HG03039 (cell line): ENCODE measurements at regions not wholly inside any gene's neighbourhood (a gene's known extent, or its start where the extent isn't known, plus 50 kb on each side); places are given as distances from the start of the nearest gene placed in this dataset.
A peak's percentile ranks its signal among the peaks of the same experiment; 100 is the strongest.

Source experiments
- ATAC-seq: cut with Tn5 transposase; IDR thresholded peaks from one replicate; pipeline ENCODE4 v1.9.1; 2021; ENCODE audit warnings: mild to moderate bottlenecking, moderate library complexity; ENCODE audit not compliant: unreplicated experiment

DNA sequence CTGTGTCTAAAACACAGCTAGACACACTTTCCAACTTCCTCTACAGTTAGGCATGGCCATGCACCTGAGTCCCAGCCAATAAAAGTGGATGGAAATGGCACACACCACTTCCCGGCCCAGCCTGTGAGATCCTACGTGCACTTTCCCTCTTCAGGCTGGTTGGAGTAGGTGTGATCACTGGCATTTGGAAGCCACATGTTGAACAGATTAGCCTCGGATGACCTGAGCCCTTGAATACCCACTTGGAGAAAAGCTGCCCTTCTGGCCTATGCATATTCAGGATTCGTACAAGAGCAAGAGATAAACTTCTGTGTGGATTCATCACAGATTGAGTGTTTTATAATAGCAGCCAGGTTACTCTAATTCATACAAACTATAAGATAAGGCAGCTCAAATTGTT, 359.0 kb upstream of the SLC30A5 start:
- no peak for ATAC-seq

DNA sequence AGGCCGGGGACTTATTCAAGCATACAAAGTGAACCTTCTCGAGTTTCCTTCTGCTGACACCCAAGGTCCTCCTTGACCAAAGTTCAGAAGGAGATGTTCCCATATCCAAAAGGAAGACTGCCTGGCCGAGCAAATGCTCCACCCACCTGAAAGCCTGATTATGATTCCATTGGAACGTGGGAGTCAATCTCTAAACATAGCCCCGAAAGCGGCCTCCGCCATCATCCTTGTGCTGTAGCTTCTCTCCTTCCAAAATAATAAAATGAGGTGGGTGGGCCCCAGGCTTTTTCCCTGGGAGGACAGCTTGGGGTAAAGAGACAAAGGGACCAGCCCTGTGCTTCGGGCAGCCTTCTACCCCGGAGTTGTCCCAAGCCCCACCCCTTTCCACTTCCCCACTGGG, 355.6 kb upstream of the SLC30A5 start:
- ATAC-seq, result no peak

GRCh38 chr5:68738841-68739240, 355.0 kb upstream of the SLC30A5 start:
- no peak for ATAC-seq

DNA sequence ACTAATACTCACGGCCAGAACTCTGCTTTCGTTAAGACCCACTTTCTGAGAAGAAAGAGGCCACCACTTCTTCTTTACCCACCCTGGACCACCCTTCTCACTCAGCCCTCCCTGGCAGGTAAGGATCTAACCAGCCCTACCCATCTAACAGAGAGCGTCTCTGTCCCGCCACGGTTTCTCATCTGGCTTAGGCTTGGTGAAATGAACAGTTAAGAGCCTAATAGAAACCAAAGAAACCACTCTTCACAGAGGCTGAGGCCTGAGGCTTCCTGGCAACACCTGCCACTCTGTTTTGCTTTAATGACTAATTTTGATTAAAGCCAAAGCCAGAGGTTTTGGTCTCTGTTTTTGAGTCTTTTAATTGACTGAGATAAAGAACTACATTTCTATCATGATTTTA, 354.1 kb upstream of the SLC30A5 start:
- peak; percentile 76 for ATAC-seq

- peak; percentile 52 for ATAC-seq
Measured at GRCh38 chr5:68740226-68740910, 353.4 kb upstream of the SLC30A5 start.

DNA sequence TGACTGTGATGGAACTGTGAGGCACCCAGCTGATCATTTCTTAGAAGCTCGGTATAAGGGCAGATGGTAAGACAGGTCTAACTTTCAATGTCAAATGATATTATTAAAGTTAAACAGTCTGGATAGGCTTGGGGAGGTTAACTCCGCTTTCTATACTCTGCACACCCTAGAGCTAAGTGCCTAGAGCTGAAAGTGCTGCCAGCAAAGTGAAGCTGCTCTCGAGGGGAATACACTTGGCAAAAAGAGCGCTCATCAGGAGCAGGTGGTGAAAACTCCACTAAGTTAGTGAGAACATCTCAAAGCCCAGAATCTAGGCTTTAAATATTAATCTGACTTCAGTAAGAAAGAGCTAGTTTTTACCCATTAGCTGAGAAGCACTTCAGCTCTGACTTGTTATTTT, 349.6 kb upstream of the SLC30A5 start:
- ATAC-seq, result no peak

- no peak for ATAC-seq
Measured at GRCh38 chr5:68745448-68745847, 348.4 kb upstream of the SLC30A5 start.

DNA sequence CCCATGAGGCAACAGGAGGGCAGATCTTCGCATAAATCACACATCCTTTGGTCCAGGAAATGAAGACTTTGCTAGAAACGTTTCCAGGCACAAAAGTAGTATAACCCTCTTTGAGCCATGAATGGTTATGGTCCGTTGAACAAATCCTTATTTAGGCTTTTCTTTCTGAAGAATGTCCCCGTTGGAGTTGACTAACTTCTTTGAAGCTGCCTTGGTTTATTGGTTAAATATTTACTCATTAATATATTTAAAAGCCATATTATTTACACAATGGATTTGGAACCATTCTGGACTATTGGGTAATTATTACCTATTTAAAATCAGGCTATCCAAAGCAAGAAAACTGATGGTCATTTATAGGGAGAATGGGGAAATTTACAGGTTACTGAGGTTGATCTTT, 347.6 kb upstream of the SLC30A5 start:
- ATAC-seq, result no peak

DNA sequence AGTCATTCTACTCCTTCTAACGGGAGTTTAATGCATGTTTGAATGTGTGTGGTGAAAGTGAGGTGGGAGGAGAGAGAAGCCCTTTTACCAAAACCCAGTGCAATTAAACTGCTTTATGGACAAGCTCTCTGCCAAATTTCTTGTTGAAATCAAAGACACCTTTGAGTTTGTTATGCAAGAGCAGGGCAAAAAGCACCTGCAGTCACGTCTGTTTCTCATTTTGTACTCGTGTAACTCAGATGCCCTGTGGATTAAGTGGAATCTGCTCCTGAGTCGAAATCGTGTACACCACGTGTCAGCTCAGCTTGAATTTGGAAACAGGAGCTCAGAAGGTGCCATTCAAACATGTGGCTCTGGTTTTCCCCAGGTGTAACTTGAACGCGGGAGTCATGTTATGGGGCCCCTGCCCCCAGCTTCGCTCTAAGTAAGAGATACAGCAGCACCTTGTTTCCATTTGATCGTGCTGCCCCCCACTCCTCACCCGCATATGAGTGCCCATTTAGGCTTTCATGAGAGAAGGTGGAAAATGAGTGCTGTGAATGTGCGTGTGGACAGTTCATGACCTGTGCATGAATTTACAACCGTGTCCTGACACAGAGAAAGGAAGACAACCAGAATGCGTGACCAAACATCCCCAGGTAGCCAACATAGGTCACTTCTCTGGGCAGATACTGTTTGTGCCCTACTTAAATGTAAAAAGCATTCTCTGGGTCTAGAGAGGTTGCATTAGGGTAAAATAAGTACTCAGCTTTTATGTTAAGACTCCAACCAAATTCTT, 347.0 kb upstream of the SLC30A5 start:
- no peak for ATAC-seq

DNA sequence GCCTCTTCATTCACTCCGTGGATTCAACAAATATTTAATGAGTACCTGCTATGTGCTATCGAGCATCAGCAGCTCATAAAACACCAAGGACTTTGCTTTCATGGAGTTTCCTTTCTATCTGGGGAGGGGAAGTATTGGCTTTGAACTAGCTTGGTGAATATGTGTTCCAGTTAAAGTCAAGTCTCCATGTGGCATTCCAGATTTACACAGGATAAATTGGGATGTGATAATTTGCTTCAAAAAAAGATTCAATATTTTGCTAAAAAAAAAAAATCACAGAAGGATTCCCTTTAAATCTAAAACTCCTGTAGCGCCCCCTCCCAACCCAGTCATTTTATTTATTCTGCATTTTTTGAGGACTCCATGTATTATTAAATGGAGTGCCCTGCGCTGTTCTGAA, 346.3 kb upstream of the SLC30A5 start:
- no peak for ATAC-seq

- ATAC-seq, result no peak
Measured at GRCh38 chr5:68748101-68748500, 345.7 kb upstream of the SLC30A5 start.

DNA sequence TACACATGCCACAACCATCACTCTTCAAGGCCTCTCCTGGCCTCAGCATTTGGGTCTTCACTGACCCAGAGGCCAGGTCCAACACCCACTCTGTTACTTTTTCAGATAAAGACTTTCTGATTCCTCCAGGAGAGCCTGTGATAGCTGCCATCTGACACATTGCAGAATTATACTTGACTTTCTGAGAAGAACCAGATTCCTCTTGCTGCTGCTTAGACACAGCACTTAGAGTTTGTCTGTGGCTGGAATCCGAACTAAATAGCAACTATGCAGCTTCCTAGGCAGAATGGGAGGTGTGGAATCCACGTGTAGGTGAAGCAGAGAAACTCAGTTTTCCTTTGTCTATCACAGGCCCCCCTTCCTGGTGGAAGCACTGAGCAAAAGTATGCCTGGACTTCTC, 344.7 kb upstream of the SLC30A5 start:
- no peak for ATAC-seq

DNA sequence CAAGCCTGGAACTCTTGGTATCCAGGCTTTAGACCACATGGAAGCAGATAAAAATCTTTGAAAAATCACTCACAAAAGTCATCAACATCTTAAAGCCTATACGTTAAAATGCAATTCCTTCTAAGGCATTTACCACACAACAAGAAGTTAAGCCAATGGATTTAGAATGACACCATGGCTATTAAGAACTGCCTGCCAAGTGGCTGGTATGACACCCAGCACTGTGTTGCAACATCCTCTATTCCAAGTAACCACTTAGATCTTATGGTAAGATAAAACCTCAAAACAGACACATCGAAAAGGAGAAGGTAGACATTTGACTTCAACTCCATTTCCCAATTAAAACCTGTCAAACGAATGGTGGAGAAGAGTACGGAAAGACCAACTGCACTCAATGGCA, 344.2 kb upstream of the SLC30A5 start:
- no peak for ATAC-seq

DNA sequence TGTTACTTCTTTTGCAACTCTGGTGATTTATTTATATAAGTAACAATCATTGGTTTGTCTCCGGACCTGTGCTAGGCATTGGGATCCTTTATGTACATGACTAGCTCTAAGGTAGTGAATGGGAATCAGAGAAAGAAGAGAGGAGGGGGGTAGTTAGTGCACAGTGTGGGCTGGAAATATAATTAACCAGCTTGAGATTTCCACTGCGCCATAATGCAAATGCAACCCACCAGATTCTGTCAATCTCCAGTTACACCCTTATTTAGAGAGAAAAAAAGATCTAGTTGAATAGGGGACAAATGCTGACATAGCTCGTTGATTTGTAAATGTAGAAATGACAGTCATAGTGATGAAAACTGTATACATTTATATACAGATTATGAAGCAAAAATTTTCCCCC, 342.2 kb upstream of the SLC30A5 start:
- no peak for ATAC-seq

GRCh38 chr5:68754536-68754935, 339.3 kb upstream of the SLC30A5 start:
- no peak for ATAC-seq

DNA sequence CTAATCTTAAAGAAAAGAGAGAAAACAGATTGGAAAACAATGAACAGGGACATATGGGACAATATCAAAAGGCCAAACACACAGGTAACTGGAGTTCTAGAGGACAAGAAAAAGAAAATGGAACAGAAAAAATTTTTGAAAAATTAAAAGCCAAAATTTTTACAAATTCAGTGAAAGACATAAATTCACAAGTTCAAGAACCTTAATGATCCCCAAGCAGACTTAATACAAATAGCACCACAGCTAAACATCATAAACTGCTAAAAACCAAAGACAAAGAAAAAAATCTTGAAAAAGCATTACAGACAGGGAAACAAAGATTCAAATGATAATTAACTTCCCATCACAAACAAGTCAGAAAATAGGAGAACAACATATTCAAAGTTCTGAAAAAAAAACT, 338.5 kb upstream of the SLC30A5 start:
- ATAC-seq, result no peak

DNA sequence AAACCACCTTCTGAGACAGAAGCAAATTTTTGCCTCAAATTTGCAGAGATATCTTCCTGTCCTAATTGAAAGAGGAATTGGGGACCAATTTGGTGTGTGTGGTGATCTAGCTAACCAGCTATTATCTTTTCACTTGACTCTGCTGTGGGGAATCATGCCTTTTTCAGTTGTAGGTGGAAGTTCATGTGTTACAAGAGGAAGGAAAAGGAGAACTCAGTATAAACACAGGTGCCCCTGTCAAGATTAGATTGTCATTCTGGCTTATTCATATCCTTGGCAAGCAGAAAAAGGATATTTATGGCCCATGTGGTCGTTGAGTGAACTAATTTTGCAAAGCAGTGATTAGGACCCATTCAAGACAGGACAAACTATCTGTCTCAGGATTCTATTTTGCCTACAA, 336.8 kb upstream of the SLC30A5 start:
- ATAC-seq, result no peak

- no peak for ATAC-seq
Measured at GRCh38 chr5:68757626-68758212, 336.1 kb upstream of the SLC30A5 start.

GRCh38 chr5:68759593-68759992, 334.2 kb upstream of the SLC30A5 start:
- no peak for ATAC-seq

GRCh38 chr5:68762201-68762600, 331.6 kb upstream of the SLC30A5 start:
- no peak for ATAC-seq

- no peak for ATAC-seq
Measured at GRCh38 chr5:68766952-68767464, 326.8 kb upstream of the SLC30A5 start.

DNA sequence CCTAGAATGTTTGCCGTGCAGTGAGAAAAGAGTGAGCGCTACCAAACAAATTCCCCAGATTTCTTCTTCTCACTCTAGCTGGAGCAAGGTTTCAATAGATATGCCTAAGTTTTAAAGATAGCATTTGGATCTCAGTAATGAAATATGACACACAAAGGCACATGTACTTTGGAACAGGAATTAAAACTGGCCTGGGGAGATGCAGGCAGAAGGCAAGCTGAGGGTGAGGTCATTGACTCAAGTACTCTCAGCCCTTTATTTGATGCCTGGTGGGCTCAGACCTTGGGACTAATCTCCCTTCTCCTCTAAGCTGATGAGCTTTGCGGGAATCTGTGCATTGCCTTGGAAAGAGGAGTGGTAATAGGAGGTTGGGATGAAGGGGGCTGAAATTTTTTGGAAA, 323.3 kb upstream of the SLC30A5 start:
- ATAC-seq, result no peak
